Epithelial cell of esophagus (primary cell): ENCODE measurements at regions not wholly inside any gene's neighbourhood (a gene's known extent, or its start where the extent isn't known, plus 50 kb on each side); places are given as distances from the start of the nearest gene placed in this dataset.

Source experiments
- DNase-seq: peaks from one replicate; pipeline ENCODE4 v3.0.0; 2010; ENCODE audit warnings: low read depth
- H3K4me3 ChIP-seq: 2 replicates; pipeline ENCODE4 v1.5.1; 2011; ENCODE audit warnings: mild to moderate bottlenecking, low read length, control low read depth
- TF ChIP-seq, protein P1 (sequence below): IDR thresholded peaks from 2 replicates; pipeline ENCODE4 v1.5.1; 2011; ENCODE audit warnings: low read depth, mild to moderate bottlenecking, low read length, control low read depth, inconsistent platforms; ENCODE audit not compliant: insufficient read depth; ENCODE audit errors: missing control alignments

DNA sequence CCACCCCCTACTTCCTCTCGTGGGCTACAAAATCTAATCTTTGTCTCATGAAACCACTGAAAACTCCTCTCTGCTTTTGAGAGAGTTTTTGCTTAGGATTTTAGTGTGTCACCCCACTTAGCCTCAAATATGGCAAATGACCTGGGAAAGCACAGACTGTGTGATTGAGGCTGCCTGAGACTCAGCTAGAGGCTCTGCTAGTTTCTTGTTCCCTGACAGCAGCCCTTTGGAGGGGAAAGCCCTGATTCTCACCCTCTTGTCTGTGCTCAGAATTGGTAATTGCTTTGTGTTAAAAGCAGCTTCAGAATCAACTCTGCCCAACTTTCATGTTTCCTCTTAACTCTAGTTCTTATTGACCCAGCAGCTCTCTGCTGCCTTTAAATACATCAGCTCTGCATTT, 85.6 kb upstream of the ZP4 start:
- TF ChIP-seq, protein P1, sequence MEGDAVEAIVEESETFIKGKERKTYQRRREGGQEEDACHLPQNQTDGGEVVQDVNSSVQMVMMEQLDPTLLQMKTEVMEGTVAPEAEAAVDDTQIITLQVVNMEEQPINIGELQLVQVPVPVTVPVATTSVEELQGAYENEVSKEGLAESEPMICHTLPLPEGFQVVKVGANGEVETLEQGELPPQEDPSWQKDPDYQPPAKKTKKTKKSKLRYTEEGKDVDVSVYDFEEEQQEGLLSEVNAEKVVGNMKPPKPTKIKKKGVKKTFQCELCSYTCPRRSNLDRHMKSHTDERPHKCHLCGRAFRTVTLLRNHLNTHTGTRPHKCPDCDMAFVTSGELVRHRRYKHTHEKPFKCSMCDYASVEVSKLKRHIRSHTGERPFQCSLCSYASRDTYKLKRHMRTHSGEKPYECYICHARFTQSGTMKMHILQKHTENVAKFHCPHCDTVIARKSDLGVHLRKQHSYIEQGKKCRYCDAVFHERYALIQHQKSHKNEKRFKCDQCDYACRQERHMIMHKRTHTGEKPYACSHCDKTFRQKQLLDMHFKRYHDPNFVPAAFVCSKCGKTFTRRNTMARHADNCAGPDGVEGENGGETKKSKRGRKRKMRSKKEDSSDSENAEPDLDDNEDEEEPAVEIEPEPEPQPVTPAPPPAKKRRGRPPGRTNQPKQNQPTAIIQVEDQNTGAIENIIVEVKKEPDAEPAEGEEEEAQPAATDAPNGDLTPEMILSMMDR: no peak
- no peak for DNase-seq

DNA sequence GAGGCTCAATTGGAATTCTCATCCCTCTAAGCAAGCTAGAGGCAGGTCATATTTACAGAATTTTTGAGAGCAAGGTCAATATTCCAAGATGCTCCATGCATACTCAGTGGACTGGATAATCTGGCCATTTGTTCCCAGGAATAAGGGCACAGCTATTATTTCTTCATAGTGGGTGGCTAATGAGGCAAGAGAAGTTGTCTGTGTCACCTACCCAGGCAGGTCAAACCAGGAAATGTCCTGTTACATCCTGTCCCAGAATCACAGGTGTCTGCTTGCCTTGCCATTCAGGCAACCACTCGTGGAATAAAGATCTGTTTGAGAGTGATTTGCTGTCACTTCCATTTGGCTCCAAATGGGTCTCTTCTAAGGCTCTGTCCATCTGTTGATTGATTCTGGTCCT, 85.2 kb upstream of the ZP4 start:
- TF ChIP-seq, protein P1: no peak
- peak; percentile 22 for DNase-seq
- no peak overlapping the region for H3K4me3 ChIP-seq

More for the DNA sequence above, 85.6 kb upstream of the ZP4 start:
- H3K4me3 ChIP-seq: no peak overlapping the region

DNA sequence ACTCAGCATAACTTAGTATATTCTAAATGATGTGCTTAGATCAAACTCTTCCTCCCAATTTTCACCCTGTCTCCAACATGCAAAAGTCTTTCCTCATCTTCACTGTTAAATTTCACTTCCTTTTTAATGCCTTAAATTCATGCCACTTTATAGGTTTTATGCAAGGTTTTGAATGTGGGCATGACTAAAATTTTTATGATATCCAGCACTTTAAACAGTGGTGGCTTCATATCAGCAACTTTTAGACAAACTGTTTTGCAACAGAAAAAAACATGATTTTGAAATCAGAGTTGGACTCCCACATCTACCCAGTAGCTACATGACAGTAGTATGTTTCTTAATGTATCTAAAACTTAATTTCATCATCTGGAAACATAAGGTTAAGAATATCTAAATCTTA, 84.7 kb upstream of the ZP4 start:
- TF ChIP-seq, protein P1: no peak
- no peak overlapping the region for H3K4me3 ChIP-seq
- DNase-seq: no peak

DNA sequence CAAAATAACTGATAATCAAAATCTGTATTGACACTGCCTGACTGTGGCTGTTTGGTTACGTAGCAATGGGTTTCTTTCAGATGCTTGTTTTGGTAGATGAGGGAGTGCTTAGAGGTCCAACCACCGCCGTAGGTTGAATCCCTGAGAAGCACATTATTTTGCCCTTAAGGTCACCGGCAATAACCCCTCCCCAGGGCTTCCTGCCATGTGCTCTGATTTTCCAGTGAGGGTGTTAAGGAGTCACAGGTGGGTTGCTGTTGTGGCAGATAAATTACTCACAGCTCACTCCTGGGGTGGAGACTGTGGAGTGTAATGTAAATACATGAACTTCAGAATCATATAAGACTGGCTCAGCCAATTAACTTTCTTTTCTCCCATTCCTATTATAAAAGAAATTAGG, 81.5 kb upstream of the ZP4 start:
- H3K4me3 ChIP-seq: no peak overlapping the region
- TF ChIP-seq, protein P1: no peak
- DNase-seq: no peak

DNA sequence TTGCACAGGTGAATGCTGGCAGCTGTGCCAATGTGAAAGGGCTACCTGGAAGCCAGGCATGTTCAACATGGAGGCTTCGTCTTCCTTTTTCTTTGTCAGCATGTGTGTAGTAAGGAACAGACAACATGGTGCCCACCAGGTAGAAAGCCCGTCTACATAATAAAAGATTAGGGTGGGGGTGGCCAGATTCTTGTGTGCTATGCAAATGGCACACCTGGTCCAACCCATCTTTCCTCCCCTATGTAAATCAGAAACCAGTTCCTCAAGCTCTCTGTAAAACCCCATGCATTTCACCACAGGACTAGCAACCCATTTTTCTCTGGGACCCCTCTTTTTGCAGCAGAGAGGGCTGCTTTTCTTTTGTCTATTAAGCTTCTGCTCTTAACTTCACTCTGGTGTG, 72.3 kb upstream of the ZP4 start:
- no peak overlapping the region for H3K4me3 ChIP-seq
- no peak for DNase-seq
- TF ChIP-seq, protein P1: no peak

DNA sequence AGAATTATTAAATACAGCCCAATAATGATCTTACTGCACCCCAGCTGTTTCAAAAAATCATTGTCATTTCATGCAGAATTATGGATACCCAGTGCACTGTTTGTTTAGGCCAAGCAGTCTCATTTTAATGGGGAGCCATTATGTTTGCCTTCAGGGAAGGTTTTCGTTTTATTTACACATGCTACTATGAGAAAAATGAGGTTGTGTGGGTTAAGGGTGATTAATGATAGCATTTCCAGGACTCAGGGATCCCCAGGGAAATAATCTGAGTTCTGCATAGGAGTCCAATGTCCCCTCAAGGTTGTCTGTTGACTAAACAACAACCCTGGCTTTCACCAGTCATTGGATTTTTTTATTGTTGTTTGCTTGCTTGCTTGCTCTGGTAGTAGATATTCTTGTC, 71.0 kb upstream of the ZP4 start:
- TF ChIP-seq, protein P1: no peak
- no peak for DNase-seq
- no peak overlapping the region for H3K4me3 ChIP-seq

DNA sequence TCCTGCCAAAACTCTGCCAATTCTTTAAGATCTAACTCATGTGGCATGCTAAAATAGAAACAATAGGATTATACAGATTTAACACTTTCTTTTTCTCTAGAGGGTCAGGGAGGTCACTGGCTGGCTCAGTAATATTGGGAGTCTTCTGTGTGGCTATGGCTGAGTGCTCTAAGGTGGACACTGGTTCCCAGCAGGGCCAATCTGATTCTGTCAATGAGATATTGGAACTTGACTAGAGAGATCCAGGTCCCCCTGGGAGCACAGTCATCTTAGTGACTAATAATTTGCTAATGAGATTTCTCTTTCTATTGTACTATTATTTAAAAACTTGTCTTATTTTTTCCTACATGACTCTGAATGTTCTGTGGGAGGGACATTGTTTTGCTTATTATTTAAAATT, 69.1 kb upstream of the ZP4 start:
- H3K4me3 ChIP-seq: no peak overlapping the region
- DNase-seq: no peak
- TF ChIP-seq, protein P1: no peak
